Aorta (tissue), 5 donors: ENCODE measurements at regions not wholly inside any gene's neighbourhood (a gene's known extent, or its start where the extent isn't known, plus 50 kb on each side); places are given as distances from the start of the nearest gene placed in this dataset.

Experiments
- ATAC-seq: fragments of 200-7000 bp; cut with Tn5 transposase; one replicate; pipeline ENCODE4 v1.9.1; 2022; ENCODE audit warnings: moderate library complexity; ENCODE audit not compliant: low FRiP score
- DNase-seq, 2 donors: peaks; one replicate each; pipeline ENCODE4 v3.0.0-alpha.2; 2020
- H3K27ac ChIP-seq, 2 donors: one replicate each; pipeline ENCODE4 v1.5.1; 2013; ENCODE audit warnings: low read length in 2 of 2, mild to moderate bottlenecking in 2 of 2, moderate library complexity in 2 of 2, control low read depth in 1 of 2, inconsistent platforms in 1 of 2, low read depth in 1 of 2
- H3K27me3 ChIP-seq, 2 donors: one replicate each; pipeline ENCODE4 v1.6.1; 2013; ENCODE audit warnings: control low read depth in 1 of 2, low read length in 1 of 2, mild to moderate bottlenecking in 1 of 2, moderate library complexity in 1 of 2; ENCODE audit not compliant: insufficient read depth in 2 of 2, control insufficient read depth in 1 of 2
- H3K36me3 ChIP-seq, 2 donors: one replicate each; pipeline ENCODE4 v1.6.1; 2013; ENCODE audit warnings: control low read depth in 1 of 2, low read length in 1 of 2, mild to moderate bottlenecking in 1 of 2; ENCODE audit not compliant: insufficient read depth in 2 of 2, control insufficient read depth in 1 of 2
- H3K4me1 ChIP-seq, 2 donors: one replicate each; pipeline ENCODE4 v1.6.1; 2013; ENCODE audit warnings: low read length in 2 of 2, control low read depth in 1 of 2, mild to moderate bottlenecking in 1 of 2, moderate library complexity in 1 of 2; ENCODE audit not compliant: insufficient read depth in 2 of 2, control insufficient read depth in 1 of 2
- H3K4me3 ChIP-seq, 2 donors: one replicate each; pipeline ENCODE4 v1.5.1; 2013; ENCODE audit warnings: low read length in 2 of 2, control low read depth in 1 of 2, mild to moderate bottlenecking in 1 of 2
- H3K9me3 ChIP-seq: one replicate; pipeline ENCODE4 v1.6.1; 2013; ENCODE audit warnings: mild to moderate bottlenecking, low read length; ENCODE audit not compliant: control insufficient read depth
- WGBS, 2 donors: extraction: QIAGEN DNeasy Blood & Tissue Kit; methylation state at CpG; one replicate each; pipeline ENCODE4 v1.1.7; 2013; 5-methylcytosine and 5-hydroxymethylcytosine counted together
- intact Hi-C, 2 donors: fragments of 100-400 bp; cut with DNase I; formaldehyde crosslinking; loops; one replicate each; pipeline versions ENCODE4 v1.14.2 to v1.15.0; 2022
- donor health status: healthy with polysubstance abuse.
- donor health status: Bipolar disorder and iron deficiency.
- donor health status: DM: no; HTN: no; CAD: no.
- donor health status: DM: no; HTN: no; CAD: no.
- donor health status: DM: yes; HTN: yes; CAD: no.

- no peaks in the 10 kb centered on the region for H3K27me3 ChIP-seq
- H3K4me1 ChIP-seq, result no peaks in the 10 kb centered on the region
- no peak overlapping the region for H3K27ac ChIP-seq
- ATAC-seq (no peak), DNase-seq (no peak)
- H3K9me3 ChIP-seq, result no peaks in the 10 kb centered on the region
- no peak overlapping the region for H3K4me3 ChIP-seq
- WGBS, 2 donors, result 80 to 88% methylated on average over 1 of the region's 1 CpG
- intact Hi-C loops, result no loop called here
- no peaks in the 10 kb centered on the region for H3K36me3 ChIP-seq
Observed at GRCh38 chr2:156017341-156017885, 315.1 kb downstream of the NR4A2 start.

- H3K27me3 ChIP-seq, result no peaks in the 10 kb centered on the region
- no peaks in the 10 kb centered on the region for H3K36me3 ChIP-seq
- DNase-seq, result no peak
- no peak for ATAC-seq
- no peak overlapping the region for H3K27ac ChIP-seq
- H3K4me1 ChIP-seq, result no peaks in the 10 kb centered on the region
- 74 to 90% methylated on average over 2 of the region's 2 CpGs for WGBS, 2 donors
- H3K4me3 ChIP-seq, result no peak overlapping the region
- intact Hi-C loops, result no loop called here
- H3K9me3 ChIP-seq, result no peaks in the 10 kb centered on the region
Observed at GRCh38 chr2:156009293-156009692, 323.2 kb downstream of the NR4A2 start.

DNA sequence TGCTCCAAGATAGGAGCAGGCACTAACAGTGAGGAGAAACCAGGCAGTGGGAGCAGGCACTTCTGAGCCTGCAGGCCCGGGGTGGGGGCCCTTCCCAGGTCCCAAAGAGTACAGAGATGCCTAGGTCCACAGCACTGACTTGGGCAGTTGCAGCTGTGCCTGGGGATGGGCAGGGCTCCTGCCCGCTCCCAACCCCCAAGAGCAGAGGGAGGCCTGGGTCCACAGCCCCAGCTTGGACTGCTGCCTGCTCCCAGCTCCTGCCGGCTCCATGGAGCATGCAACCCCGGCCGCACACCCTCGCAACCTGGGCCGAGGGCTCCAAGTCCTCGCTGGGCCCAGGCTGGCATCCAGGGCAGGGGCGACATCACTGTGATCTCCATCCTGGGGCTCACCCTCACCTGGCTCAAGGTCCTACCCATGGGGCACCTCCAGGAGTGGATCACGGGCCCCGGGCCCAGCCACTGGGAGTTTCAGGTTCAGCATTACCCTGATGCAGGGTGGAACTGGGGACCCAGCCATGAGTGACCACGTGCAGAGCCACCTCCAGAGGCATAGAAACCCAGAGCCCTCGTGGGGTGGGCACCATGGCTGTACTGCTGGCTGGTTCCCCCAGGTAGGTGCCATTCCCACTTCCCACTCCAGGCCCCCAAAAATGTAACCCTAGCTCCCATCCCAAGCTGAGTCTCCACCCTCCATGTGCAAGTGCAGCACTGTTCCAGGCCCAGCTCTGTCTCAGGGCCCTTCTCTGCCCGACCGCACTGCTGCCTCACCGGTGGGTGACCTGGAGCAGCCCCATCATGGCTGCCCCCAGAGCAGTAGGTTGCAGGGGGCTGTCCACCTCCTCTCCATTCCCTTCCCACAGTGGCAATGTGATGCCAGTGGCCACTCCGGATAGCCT lies 325.6 kb downstream of the NR4A2 start:
- Histone ChIP-seq H3K4me1 (no peaks in the 10 kb centered on the region), H3K27ac (no peak overlapping the region), H3K9me3 (no peaks in the 10 kb centered on the region), H3K4me3 (no peak overlapping the region), H3K36me3 (no peaks in the 10 kb centered on the region), H3K27me3 (no peaks in the 10 kb centered on the region)
- WGBS, 2 donors, result 91 to 96% methylated on average over 17 of the region's 17 CpGs
- DNase-seq, result no peak
- peak; percentile 43 for ATAC-seq
- intact Hi-C loops, result no loop called here

DNA sequence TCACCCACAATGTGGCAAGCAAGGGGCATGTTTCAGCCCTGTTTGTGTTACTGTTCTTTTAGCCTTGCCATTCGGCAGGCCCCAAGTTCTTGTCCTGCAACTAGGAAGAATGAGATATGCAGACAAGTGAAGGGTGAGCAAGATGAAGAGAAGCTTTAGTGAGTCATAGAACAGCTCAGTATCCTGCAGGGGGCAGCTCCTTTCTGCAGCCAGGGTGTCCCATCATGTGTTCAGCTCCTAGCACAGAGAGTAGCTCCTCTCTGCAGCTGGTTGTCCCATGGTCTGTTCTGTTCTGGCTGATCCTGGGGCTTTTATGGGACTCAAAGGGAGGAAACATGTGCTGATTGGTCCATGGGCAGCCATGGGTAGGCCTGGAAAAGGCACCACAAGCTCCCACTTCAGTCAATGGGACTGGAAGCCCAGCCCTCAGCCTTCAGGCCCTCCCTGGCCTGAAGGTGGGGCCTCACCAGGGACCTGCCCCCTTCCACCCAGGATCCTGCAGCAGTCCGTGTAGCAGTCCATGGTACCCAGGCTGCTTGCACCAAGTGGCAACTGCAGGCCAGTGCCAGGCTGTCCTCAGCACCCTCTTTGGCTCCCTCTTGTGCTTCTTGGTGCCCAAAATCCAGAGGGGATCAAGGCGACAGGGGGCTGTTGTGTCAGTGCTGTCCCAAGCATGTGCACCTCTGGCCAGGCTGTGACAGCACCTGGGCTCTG lies 326.4 kb downstream of the NR4A2 start:
- peak; percentile 44 for ATAC-seq
- H3K4me1 ChIP-seq, result no peaks in the 10 kb centered on the region
- 82 to 83% methylated on average over 3 of the region's 3 CpGs for WGBS, 2 donors
- H3K9me3 ChIP-seq, result no peaks in the 10 kb centered on the region
- H3K27me3 ChIP-seq, result no peaks in the 10 kb centered on the region
- no peak overlapping the region for H3K4me3 ChIP-seq
- no peak for DNase-seq
- H3K36me3 ChIP-seq, result no peaks in the 10 kb centered on the region
- no peak overlapping the region for H3K27ac ChIP-seq
- intact Hi-C loops, result no loop called here

GRCh38 chr2:156005531-156005930 lies 327.0 kb downstream of the NR4A2 start:
- no peaks in the 10 kb centered on the region for H3K9me3 ChIP-seq
- no peaks in the 10 kb centered on the region for H3K36me3 ChIP-seq
- H3K4me3 ChIP-seq, result no peak overlapping the region
- H3K27me3 ChIP-seq, result no peaks in the 10 kb centered on the region
- no peak overlapping the region for H3K27ac ChIP-seq
- intact Hi-C loops, result no loop called here
- 88% methylated on average over 7 of the region's 7 CpGs for WGBS, 2 donors
- no peaks in the 10 kb centered on the region for H3K4me1 ChIP-seq
- DNase-seq (peak in 1 of 2 donors; percentile 39), ATAC-seq (peak; percentile 45)

DNA sequence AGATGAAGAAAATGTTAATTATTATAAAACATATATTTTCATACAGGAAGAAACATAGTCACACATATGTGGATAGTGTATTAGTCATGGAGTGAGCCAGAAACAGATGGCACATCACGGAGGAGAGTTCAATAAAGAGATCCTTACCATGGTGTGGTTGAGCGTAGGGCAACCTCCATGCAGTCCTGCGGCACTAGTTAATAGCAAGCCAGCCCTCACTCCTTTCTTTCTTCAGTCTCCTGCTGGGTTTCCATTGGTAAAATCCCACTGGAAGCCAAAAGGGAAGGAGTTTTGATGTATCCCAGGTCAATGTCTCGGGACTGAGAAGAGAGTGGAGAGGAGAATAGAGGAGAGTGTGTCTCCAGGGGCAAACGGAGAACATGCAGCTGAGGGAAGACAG lies 328.1 kb downstream of the NR4A2 start:
- H3K9me3 ChIP-seq, result no peaks in the 10 kb centered on the region
- no peaks in the 10 kb centered on the region for H3K36me3 ChIP-seq
- WGBS, 2 donors, result 68 to 81% methylated on average over 5 of the region's 5 CpGs
- H3K27me3 ChIP-seq, result no peaks in the 10 kb centered on the region
- no peaks in the 10 kb centered on the region for H3K4me1 ChIP-seq
- no peak overlapping the region for H3K4me3 ChIP-seq
- no peak overlapping the region for H3K27ac ChIP-seq
- intact Hi-C loops, result no loop called here
- DNase-seq, result no peak
- ATAC-seq, result no peak

DNA sequence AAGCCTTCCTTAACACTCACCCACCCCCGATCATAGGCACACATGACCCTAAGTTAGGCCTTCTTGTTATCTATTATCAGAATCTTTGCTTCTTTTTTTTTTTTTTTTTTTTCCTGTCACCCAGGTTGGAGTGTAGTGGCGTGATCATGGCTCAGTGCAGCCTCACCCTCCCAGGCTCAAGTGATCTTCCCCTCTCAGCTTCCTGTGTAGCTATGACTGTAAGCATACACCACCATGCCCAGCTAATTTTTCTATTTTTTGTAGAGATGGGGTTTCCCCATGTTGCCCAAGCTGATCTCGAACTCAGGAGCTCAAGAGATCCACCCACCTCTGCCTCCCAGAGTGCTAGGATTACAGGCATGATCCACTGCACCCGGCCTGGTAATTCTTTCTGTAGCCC lies 328.7 kb downstream of the NR4A2 start:
- Histone ChIP-seq H3K36me3 (no peaks in the 10 kb centered on the region), H3K4me1 (no peaks in the 10 kb centered on the region), H3K4me3 (no peak overlapping the region), H3K27me3 (no peaks in the 10 kb centered on the region), H3K27ac (no peak overlapping the region), H3K9me3 (no peaks in the 10 kb centered on the region)
- ATAC-seq, result no peak
- no peak for DNase-seq
- 86 to 93% methylated on average over 4 of the region's 4 CpGs for WGBS, 2 donors
- intact Hi-C loops, result no loop called here

DNA sequence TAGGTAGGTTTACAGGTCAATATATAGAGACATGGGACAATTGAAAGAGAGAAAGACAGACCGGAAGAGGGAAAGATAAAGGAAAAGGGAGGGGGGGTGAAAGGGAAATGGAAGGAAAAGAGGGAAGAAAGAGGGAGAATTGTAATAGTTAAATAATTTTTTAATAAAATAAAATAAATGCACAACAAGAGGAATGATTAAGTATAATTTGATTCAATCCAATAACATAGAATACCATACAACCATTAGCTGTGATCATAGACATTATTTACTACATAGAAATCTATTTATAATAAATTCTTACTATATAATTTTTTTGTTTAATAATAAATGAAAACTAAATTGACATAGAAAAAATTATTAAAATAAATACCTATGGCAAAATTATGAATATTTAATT lies 330.7 kb downstream of the NR4A2 start:
- Histone ChIP-seq H3K4me1 (no peaks in the 10 kb centered on the region), H3K4me3 (no peak overlapping the region), H3K27ac (no peak overlapping the region), H3K9me3 (no peaks in the 10 kb centered on the region), H3K36me3 (no peaks in the 10 kb centered on the region), H3K27me3 (no peaks in the 10 kb centered on the region)
- intact Hi-C loops, result no loop called here
- WGBS, 2 donors, result 84 to 93% methylated on average over 1 of the region's 1 CpG
- no peak for DNase-seq
- ATAC-seq, result no peak
